ENCODE measurements at regions not wholly inside any gene's neighbourhood (a gene's known extent, or its start where the extent isn't known, plus 50 kb on each side); places are given as distances from the start of the nearest gene placed in this dataset.
"Not testable (repeated sequence)": the region's sequence is repeated elsewhere in the genome, so short reads cannot be mapped to it uniquely, and the experiment has no call there.

DNA sequence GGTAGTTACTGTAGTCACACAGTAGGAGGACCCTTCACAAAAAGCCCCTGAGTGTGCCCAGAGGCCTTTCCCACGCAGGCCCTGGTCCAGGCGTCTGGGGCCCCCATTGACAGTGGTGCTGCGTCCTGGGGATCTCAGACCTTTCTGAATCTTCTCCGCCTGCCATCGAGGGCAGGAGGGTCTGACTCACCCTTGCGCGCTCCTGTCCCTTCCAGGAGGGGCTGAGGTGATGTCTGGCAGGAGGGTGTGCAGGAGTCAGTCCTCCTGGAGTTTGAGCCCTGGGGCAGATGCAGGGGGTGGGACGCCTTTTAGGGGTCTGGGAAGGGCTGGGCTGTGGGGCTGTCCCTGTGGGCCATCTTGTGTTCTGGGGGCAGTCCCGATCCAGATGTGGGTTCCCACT is 386.8 kb downstream of the TMEM121 start:
- H3K27ac ChIP-seq: no peak overlapping the region
- no peak for DNase-seq
- H3K4me3 ChIP-seq (ENCODE audit: low read depth, low read length): no peak overlapping the region
- TF ChIP-seq, protein P1, sequence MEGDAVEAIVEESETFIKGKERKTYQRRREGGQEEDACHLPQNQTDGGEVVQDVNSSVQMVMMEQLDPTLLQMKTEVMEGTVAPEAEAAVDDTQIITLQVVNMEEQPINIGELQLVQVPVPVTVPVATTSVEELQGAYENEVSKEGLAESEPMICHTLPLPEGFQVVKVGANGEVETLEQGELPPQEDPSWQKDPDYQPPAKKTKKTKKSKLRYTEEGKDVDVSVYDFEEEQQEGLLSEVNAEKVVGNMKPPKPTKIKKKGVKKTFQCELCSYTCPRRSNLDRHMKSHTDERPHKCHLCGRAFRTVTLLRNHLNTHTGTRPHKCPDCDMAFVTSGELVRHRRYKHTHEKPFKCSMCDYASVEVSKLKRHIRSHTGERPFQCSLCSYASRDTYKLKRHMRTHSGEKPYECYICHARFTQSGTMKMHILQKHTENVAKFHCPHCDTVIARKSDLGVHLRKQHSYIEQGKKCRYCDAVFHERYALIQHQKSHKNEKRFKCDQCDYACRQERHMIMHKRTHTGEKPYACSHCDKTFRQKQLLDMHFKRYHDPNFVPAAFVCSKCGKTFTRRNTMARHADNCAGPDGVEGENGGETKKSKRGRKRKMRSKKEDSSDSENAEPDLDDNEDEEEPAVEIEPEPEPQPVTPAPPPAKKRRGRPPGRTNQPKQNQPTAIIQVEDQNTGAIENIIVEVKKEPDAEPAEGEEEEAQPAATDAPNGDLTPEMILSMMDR (IDR thresholded peaks at IDR 0.05; ENCODE audit: low read depth, low read length, missing control alignments): no peak
- no peaks in the 10 kb centered on the region for H3K27me3 ChIP-seq (replicated peaks)
- H3K36me3 ChIP-seq (replicated peaks): no peaks in the 10 kb centered on the region
- in situ Hi-C loops (cut with HindIII; ENCODE audit: low pct_ligation_motif_present, low sequenced_read_pairs): no loop called here

DNA sequence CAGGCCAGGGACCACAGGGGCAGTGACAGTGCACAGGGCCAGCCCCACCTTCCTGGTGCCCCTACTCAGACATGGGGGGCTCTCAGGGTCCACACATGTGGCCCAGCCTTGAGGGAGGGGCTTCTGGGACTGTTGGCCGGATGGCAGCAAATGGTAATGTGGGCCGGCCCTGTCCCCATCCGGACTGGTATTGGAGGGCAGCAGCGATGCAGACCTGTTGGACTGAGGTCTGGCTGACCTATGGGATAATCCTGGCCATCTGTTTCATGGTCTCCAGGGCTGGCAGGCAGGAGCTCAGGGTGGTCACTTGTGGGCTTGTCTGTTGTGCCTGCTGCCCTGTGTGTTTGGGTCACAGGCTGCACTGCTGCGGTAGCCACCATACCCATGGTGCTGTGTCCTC is 387.5 kb downstream of the TMEM121 start:
- Histone ChIP-seq H3K4me3 (ENCODE audit: low read depth, low read length) (no peak overlapping the region), H3K27me3 (replicated peaks) (no peaks in the 10 kb centered on the region), H3K36me3 (replicated peaks) (no peaks in the 10 kb centered on the region), H3K27ac (no peak overlapping the region)
- no peak for DNase-seq
- in situ Hi-C loops (cut with HindIII; ENCODE audit: low pct_ligation_motif_present, low sequenced_read_pairs): no loop called here
- TF ChIP-seq, protein P1 (IDR thresholded peaks at IDR 0.05; ENCODE audit: low read depth, low read length, missing control alignments): no peak

DNA sequence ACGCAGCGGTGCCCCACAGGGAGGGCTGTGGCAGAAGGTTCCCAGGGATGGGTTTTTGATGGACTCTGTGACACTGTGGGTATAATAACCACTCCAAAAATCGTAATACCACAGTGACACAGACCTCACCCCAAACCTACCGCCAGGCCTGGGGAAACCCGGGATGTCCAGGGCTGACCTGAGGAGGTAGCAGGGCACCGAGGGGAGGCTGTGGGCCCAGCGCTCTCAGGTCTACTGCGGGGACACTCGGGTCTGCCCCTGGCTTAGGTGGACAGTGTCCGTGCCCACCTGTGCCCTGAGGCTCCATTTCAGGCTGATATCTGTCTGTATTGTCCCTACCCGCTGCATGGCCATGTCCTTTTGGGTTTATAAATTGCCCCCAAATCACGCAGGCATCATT is 387.9 kb downstream of the TMEM121 start:
- DNase-seq; H3K36me3 ChIP-seq (replicated peaks); H3K27ac ChIP-seq; H3K4me3 ChIP-seq (ENCODE audit: low read depth, low read length); H3K27me3 ChIP-seq (replicated peaks); in situ Hi-C loops (cut with HindIII; ENCODE audit: low pct_ligation_motif_present, low sequenced_read_pairs): not testable (repeated sequence)

DNA sequence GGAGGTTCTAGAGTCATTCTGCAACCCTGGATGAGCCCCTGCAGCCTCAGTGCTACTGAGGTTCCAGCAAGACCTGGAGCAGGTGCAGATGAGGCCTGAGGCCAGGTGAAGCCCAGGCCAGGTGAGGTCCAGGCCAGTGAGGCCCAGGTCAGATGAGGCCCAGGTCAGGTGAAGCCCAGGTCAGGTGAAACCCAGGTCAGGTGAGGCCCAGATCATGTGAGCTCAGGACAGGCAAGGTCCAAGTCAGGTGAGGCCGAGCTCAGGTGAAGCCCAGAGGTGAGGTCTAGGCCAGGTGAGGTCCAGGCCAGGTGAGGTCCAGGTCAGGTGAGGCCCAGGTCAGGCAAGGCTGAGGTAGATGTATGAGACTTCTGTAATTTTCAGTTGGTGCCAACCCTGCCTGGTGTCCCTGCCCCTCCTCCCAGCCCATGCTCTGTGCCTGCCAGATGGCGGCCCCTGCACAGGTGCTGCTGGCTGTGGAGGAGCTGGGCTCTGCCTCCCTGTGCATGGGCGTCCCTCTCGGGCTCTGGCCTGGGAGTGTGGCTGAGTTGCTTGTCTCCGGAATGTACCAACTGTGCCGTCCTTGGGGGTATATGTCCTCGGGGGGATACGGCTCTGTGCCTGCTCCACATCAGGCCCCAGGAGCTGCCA is 388.5 kb downstream of the TMEM121 start:
- Histone ChIP-seq H3K4me3 (ENCODE audit: low read depth, low read length) (no peak overlapping the region), H3K27me3 (replicated peaks) (no peaks in the 10 kb centered on the region), H3K36me3 (replicated peaks) (no peaks in the 10 kb centered on the region), H3K27ac (no peak overlapping the region)
- DNase-seq: no peak
- in situ Hi-C loops (cut with HindIII; ENCODE audit: low pct_ligation_motif_present, low sequenced_read_pairs): no loop called here
- TF ChIP-seq, protein P1 (IDR thresholded peaks at IDR 0.05; ENCODE audit: low read depth, low read length, missing control alignments): no peak

DNA sequence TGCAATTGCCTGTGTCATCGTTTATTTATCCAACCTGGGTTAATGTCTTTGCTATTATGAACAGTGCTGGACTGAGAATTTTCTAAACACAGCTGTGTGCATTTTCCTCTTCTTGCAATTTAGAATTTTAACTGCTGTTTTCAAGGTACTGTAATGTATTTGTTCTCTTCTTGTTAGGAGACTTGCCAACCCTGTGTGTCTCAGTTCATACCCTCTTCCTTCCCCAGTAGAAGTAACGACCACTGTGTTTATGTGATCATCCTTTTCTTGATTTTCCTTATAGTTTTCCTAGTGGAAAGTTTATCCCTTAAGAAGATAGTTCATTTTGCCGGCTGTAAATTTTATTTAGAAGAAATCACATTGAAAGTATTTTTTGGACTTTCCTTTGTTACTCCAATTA is 389.2 kb downstream of the TMEM121 start:
- in situ Hi-C loops (cut with HindIII; ENCODE audit: low pct_ligation_motif_present, low sequenced_read_pairs); H3K36me3 ChIP-seq (replicated peaks); H3K27ac ChIP-seq; H3K4me3 ChIP-seq (ENCODE audit: low read depth, low read length); DNase-seq; H3K27me3 ChIP-seq (replicated peaks): not testable (repeated sequence)

DNA sequence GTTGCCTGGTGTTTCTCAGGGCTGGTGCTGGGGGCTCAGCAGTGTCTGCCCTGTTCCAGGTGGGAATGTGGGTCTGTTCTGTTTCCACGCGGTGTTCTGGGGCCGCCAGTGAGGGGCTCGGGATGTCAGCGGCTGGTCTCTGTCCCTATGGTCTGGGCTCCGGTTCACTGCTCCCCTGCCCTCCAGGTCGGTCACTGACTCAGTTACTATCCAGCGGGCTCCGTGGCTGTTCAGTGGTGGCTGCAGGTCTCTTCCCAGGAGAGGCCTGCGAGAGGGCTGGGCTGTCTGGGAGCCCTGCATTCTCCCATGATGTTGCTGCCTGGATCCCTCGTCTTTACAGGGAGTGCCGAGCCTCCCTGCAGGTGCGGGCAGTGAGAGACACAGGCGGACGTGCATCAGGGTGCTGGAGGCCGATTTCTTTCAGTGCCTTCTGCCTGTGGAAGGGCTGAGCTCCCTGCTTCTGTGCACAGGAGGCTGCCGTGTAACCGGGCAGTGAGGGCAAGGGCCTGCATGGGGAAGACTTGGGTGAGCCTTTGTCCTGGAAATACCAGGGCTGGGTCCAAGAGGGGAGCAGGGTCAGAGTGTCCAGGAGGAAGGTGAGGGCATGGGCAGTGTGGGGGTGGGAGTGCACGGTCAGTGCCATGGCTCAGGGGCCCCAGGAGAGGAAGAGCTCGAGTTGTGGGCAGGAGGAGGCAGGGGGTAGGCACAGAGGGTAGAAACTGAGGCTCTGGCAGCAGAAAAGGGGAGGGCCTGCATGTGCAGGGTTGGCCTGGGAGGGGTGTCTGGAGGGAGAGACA is 391.0 kb downstream of the TMEM121 start:
- H3K27ac ChIP-seq; H3K36me3 ChIP-seq (replicated peaks); H3K27me3 ChIP-seq (replicated peaks); DNase-seq; in situ Hi-C loops (cut with HindIII; ENCODE audit: low pct_ligation_motif_present, low sequenced_read_pairs); H3K4me3 ChIP-seq (ENCODE audit: low read depth, low read length): not testable (repeated sequence)

DNA sequence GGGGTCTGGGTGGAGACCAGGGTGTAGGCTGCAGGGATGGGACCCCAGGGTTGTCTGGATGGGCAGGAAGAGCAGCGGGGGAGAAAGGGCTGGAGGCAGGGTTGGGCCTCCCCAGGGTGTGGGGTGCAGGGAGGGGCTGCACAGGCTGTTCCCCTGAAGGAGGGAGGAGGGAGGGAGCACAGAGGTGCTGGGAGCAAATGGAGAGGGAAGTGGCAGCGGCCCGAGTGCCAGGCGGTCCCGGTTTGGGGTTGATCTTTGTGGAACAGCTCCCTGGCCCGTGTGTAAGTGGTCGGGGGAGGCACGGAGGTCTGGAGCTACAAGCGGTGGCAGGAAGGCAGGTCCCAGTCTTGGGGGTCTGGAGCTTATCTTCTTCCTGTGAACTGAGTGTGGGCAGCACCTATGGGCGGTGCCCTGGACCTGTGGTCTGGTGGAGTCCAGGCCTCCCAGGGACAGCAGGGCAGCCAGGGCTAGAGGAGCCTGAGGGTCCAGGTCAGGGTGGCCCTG is 391.6 kb downstream of the TMEM121 start:
- Histone ChIP-seq H3K27me3 (replicated peaks) (no peaks in the 10 kb centered on the region), H3K4me3 (ENCODE audit: low read depth, low read length) (no peak overlapping the region), H3K36me3 (replicated peaks) (no peaks in the 10 kb centered on the region), H3K27ac (no peak overlapping the region)
- DNase-seq: no peak
- in situ Hi-C loops (cut with HindIII; ENCODE audit: low pct_ligation_motif_present, low sequenced_read_pairs): no loop called here
- TF ChIP-seq, protein P1 (IDR thresholded peaks at IDR 0.05; ENCODE audit: low read depth, low read length, missing control alignments): no peak

All from brain microvascular endothelial cell (primary cell).